ENCODE measurements at regions not wholly inside any gene's neighbourhood (a gene's known extent, or its start where the extent isn't known, plus 50 kb on each side); places are given as distances from the start of the nearest gene placed in this dataset.
"Not testable (repeated sequence)": the region's sequence is repeated elsewhere in the genome, so short reads cannot be mapped to it uniquely, and the experiment has no call there.

GRCh38 chr19:29040951-29041350 is 172.0 kb downstream of the UQCRFS1 start:
- H3K4me3 ChIP-seq (ENCODE audit: low read length in 3 of 3) = no peak overlapping the region
- H3K27me3 ChIP-seq (ENCODE audit: control insufficient read depth in 3 of 3, insufficient read depth in 3 of 3, low read length in 3 of 3) = peaks cover 0 to 4% (median 4%) of the 10 kb centered on the region in 3 donors
- H3K27ac ChIP-seq (ENCODE audit: low read depth, low read length) = no peak overlapping the region
- no peak overlapping the region for H3K9ac ChIP-seq (ENCODE audit: low read depth in 1 of 3, low read length in 3 of 3)
- H3K4me1 ChIP-seq (ENCODE audit: control insufficient read depth in 3 of 3, insufficient read depth in 3 of 3, low read length in 3 of 3) = peaks cover 0 to 4% (median 0%) of the 10 kb centered on the region in 3 donors
- no peaks in the 10 kb centered on the region for H3K36me3 ChIP-seq (ENCODE audit: control insufficient read depth in 3 of 3, insufficient read depth in 3 of 3, low read length in 3 of 3)
- H3K9me3 ChIP-seq (ENCODE audit: control insufficient read depth in 3 of 3, low read length in 3 of 3) = no peaks in the 10 kb centered on the region

GRCh38 chr19:29040292-29040691 is 172.7 kb downstream of the UQCRFS1 start:
- no peak overlapping the region for H3K27ac ChIP-seq (ENCODE audit: low read depth, low read length)
- no peak overlapping the region for H3K4me3 ChIP-seq (ENCODE audit: low read length in 3 of 3)
- no peaks in the 10 kb centered on the region for H3K36me3 ChIP-seq (ENCODE audit: control insufficient read depth in 3 of 3, insufficient read depth in 3 of 3, low read length in 3 of 3)
- no peaks in the 10 kb centered on the region for H3K9me3 ChIP-seq (ENCODE audit: control insufficient read depth in 3 of 3, low read length in 3 of 3)
- H3K4me1 ChIP-seq (ENCODE audit: control insufficient read depth in 3 of 3, insufficient read depth in 3 of 3, low read length in 3 of 3) = peaks cover 0 to 4% (median 0%) of the 10 kb centered on the region in 3 donors
- no peak overlapping the region for H3K9ac ChIP-seq (ENCODE audit: low read depth in 1 of 3, low read length in 3 of 3)
- H3K27me3 ChIP-seq (ENCODE audit: control insufficient read depth in 3 of 3, insufficient read depth in 3 of 3, low read length in 3 of 3) = peaks cover 0 to 4% (median 4%) of the 10 kb centered on the region in 3 donors

GRCh38 chr19:29039036-29039435 is 173.9 kb downstream of the UQCRFS1 start:
- H3K4me1 ChIP-seq (ENCODE audit: control insufficient read depth in 3 of 3, insufficient read depth in 3 of 3, low read length in 3 of 3); H3K36me3 ChIP-seq (ENCODE audit: control insufficient read depth in 3 of 3, insufficient read depth in 3 of 3, low read length in 3 of 3); H3K27ac ChIP-seq (ENCODE audit: low read depth, low read length); H3K4me3 ChIP-seq (ENCODE audit: low read length in 3 of 3); H3K9me3 ChIP-seq (ENCODE audit: control insufficient read depth in 3 of 3, low read length in 3 of 3); H3K27me3 ChIP-seq (ENCODE audit: control insufficient read depth in 3 of 3, insufficient read depth in 3 of 3, low read length in 3 of 3); H3K9ac ChIP-seq (ENCODE audit: low read depth in 1 of 3, low read length in 3 of 3): not testable (repeated sequence)

- Histone ChIP-seq H3K27ac (ENCODE audit: low read depth, low read length) (no peak overlapping the region), H3K4me1 (ENCODE audit: control insufficient read depth in 3 of 3, insufficient read depth in 3 of 3, low read length in 3 of 3) (no peaks in the 10 kb centered on the region), H3K4me3 (ENCODE audit: low read length in 3 of 3) (no peak overlapping the region), H3K9me3 (ENCODE audit: control insufficient read depth in 3 of 3, low read length in 3 of 3) (no peaks in the 10 kb centered on the region), H3K36me3 (ENCODE audit: control insufficient read depth in 3 of 3, insufficient read depth in 3 of 3, low read length in 3 of 3) (no peaks in the 10 kb centered on the region), H3K9ac (ENCODE audit: low read depth in 1 of 3, low read length in 3 of 3) (no peak overlapping the region), H3K27me3 (ENCODE audit: control insufficient read depth in 3 of 3, insufficient read depth in 3 of 3, low read length in 3 of 3) (peaks cover 0 to 2% (median 1%) of the 10 kb centered on the region in 3 donors)
Observed at GRCh38 chr19:29031216-29031615, 181.7 kb downstream of the UQCRFS1 start.

GRCh38 chr19:29029268-29029958 is 183.5 kb downstream of the UQCRFS1 start:
- H3K4me1 ChIP-seq (ENCODE audit: control insufficient read depth in 3 of 3, insufficient read depth in 3 of 3, low read length in 3 of 3) = no peaks in the 10 kb centered on the region
- H3K27ac ChIP-seq (ENCODE audit: low read depth, low read length) = no peak overlapping the region
- no peaks in the 10 kb centered on the region for H3K36me3 ChIP-seq (ENCODE audit: control insufficient read depth in 3 of 3, insufficient read depth in 3 of 3, low read length in 3 of 3)
- peaks cover 0 to 3% (median 2%) of the 10 kb centered on the region in 3 donors for H3K27me3 ChIP-seq (ENCODE audit: control insufficient read depth in 3 of 3, insufficient read depth in 3 of 3, low read length in 3 of 3)
- no peak overlapping the region for H3K9ac ChIP-seq (ENCODE audit: low read depth in 1 of 3, low read length in 3 of 3)
- no peak overlapping the region for H3K4me3 ChIP-seq (ENCODE audit: low read length in 3 of 3)
- H3K9me3 ChIP-seq (ENCODE audit: control insufficient read depth in 3 of 3, low read length in 3 of 3) = no peaks in the 10 kb centered on the region

GRCh38 chr19:29022599-29022998 is 190.4 kb downstream of the UQCRFS1 start:
- no peaks in the 10 kb centered on the region for H3K36me3 ChIP-seq (ENCODE audit: control insufficient read depth in 3 of 3, insufficient read depth in 3 of 3, low read length in 3 of 3)
- no peaks in the 10 kb centered on the region for H3K4me1 ChIP-seq (ENCODE audit: control insufficient read depth in 3 of 3, insufficient read depth in 3 of 3, low read length in 3 of 3)
- no peak overlapping the region for H3K4me3 ChIP-seq (ENCODE audit: low read length in 3 of 3)
- no peaks in the 10 kb centered on the region for H3K9me3 ChIP-seq (ENCODE audit: control insufficient read depth in 3 of 3, low read length in 3 of 3)
- no peak overlapping the region for H3K9ac ChIP-seq (ENCODE audit: low read depth in 1 of 3, low read length in 3 of 3)
- H3K27me3 ChIP-seq (ENCODE audit: control insufficient read depth in 3 of 3, insufficient read depth in 3 of 3, low read length in 3 of 3) = peaks cover 0 to 7% (median 2%) of the 10 kb centered on the region in 3 donors
- H3K27ac ChIP-seq (ENCODE audit: low read depth, low read length) = no peak overlapping the region

GRCh38 chr19:29022165-29022564 is 190.8 kb downstream of the UQCRFS1 start:
- no peak overlapping the region for H3K27ac ChIP-seq (ENCODE audit: low read depth, low read length)
- H3K4me1 ChIP-seq (ENCODE audit: control insufficient read depth in 3 of 3, insufficient read depth in 3 of 3, low read length in 3 of 3) = no peaks in the 10 kb centered on the region
- peaks cover 0 to 12% (median 4%) of the 10 kb centered on the region in 3 donors for H3K27me3 ChIP-seq (ENCODE audit: control insufficient read depth in 3 of 3, insufficient read depth in 3 of 3, low read length in 3 of 3)
- H3K36me3 ChIP-seq (ENCODE audit: control insufficient read depth in 3 of 3, insufficient read depth in 3 of 3, low read length in 3 of 3) = no peaks in the 10 kb centered on the region
- no peak overlapping the region for H3K4me3 ChIP-seq (ENCODE audit: low read length in 3 of 3)
- H3K9me3 ChIP-seq (ENCODE audit: control insufficient read depth in 3 of 3, low read length in 3 of 3) = no peaks in the 10 kb centered on the region
- H3K9ac ChIP-seq (ENCODE audit: low read depth in 1 of 3, low read length in 3 of 3) = no peak overlapping the region

GRCh38 chr19:29021232-29021916 is 191.6 kb downstream of the UQCRFS1 start:
- no peaks in the 10 kb centered on the region for H3K36me3 ChIP-seq (ENCODE audit: control insufficient read depth in 3 of 3, insufficient read depth in 3 of 3, low read length in 3 of 3)
- no peak overlapping the region for H3K4me3 ChIP-seq (ENCODE audit: low read length in 3 of 3)
- no peaks in the 10 kb centered on the region for H3K9me3 ChIP-seq (ENCODE audit: control insufficient read depth in 3 of 3, low read length in 3 of 3)
- no peak overlapping the region for H3K27ac ChIP-seq (ENCODE audit: low read depth, low read length)
- no peaks in the 10 kb centered on the region for H3K4me1 ChIP-seq (ENCODE audit: control insufficient read depth in 3 of 3, insufficient read depth in 3 of 3, low read length in 3 of 3)
- no peak overlapping the region for H3K9ac ChIP-seq (ENCODE audit: low read depth in 1 of 3, low read length in 3 of 3)
- H3K27me3 ChIP-seq (ENCODE audit: control insufficient read depth in 3 of 3, insufficient read depth in 3 of 3, low read length in 3 of 3) = peaks cover 0 to 18% (median 9%) of the 10 kb centered on the region in 3 donors

GRCh38 chr19:29019403-29019802 is 193.5 kb downstream of the UQCRFS1 start:
- Histone ChIP-seq H3K9me3 (ENCODE audit: control insufficient read depth in 3 of 3, low read length in 3 of 3) (no peaks in the 10 kb centered on the region), H3K4me1 (ENCODE audit: control insufficient read depth in 3 of 3, insufficient read depth in 3 of 3, low read length in 3 of 3) (no peaks in the 10 kb centered on the region), H3K9ac (ENCODE audit: low read depth in 1 of 3, low read length in 3 of 3) (no peak overlapping the region), H3K27me3 (ENCODE audit: control insufficient read depth in 3 of 3, insufficient read depth in 3 of 3, low read length in 3 of 3) (peaks cover 0 to 15% (median 9%) of the 10 kb centered on the region in 3 donors), H3K4me3 (ENCODE audit: low read length in 3 of 3) (no peak overlapping the region), H3K36me3 (ENCODE audit: control insufficient read depth in 3 of 3, insufficient read depth in 3 of 3, low read length in 3 of 3) (no peaks in the 10 kb centered on the region), H3K27ac (ENCODE audit: low read depth, low read length) (no peak overlapping the region)

GRCh38 chr19:29018542-29018941 is 194.4 kb downstream of the UQCRFS1 start:
- H3K27me3 ChIP-seq (ENCODE audit: control insufficient read depth in 3 of 3, insufficient read depth in 3 of 3, low read length in 3 of 3) = peaks cover 0 to 15% (median 9%) of the 10 kb centered on the region in 3 donors
- no peak overlapping the region for H3K27ac ChIP-seq (ENCODE audit: low read depth, low read length)
- H3K9ac ChIP-seq (ENCODE audit: low read depth in 1 of 3, low read length in 3 of 3) = no peak overlapping the region
- no peaks in the 10 kb centered on the region for H3K9me3 ChIP-seq (ENCODE audit: control insufficient read depth in 3 of 3, low read length in 3 of 3)
- H3K4me1 ChIP-seq (ENCODE audit: control insufficient read depth in 3 of 3, insufficient read depth in 3 of 3, low read length in 3 of 3) = no peaks in the 10 kb centered on the region
- no peak overlapping the region for H3K4me3 ChIP-seq (ENCODE audit: low read length in 3 of 3)
- no peaks in the 10 kb centered on the region for H3K36me3 ChIP-seq (ENCODE audit: control insufficient read depth in 3 of 3, insufficient read depth in 3 of 3, low read length in 3 of 3)
